Keratinocyte (primary cell): ENCODE measurements at regions not wholly inside any gene's neighbourhood (a gene's known extent, or its start where the extent isn't known, plus 50 kb on each side); places are given as distances from the start of the nearest gene placed in this dataset.
"Not testable (repeated sequence)": the region's sequence is repeated elsewhere in the genome, so short reads cannot be mapped to it uniquely, and the experiment has no call there.

ENCODE experiments used
- DNase-seq: peaks from one replicate; pipeline ENCODE4 v3.0.0-alpha.2; 2011; ENCODE audit warnings: low read depth, missing footprints, low spot score
- FAIRE-seq: peaks from 2 replicates; lab custom pipeline; 2011; peaks lifted over from hg19 to GRCh38; lab: Jason Lieb, UNC
- H2AFZ ChIP-seq: 2 replicates; pipeline ENCODE4 v1.6.0; 2012; ENCODE audit warnings: low read length, control low read depth, inconsistent platforms; ENCODE audit not compliant: control insufficient read depth
- H3K27ac ChIP-seq: 2 replicates; pipeline ENCODE4 v1.5.1; 2011; ENCODE audit warnings: low read length; ENCODE audit not compliant: control insufficient read depth, insufficient read depth
- H3K27me3 ChIP-seq: 3 replicates; pipeline ENCODE4 v1.6.0; 2011; ENCODE audit warnings: low read length; ENCODE audit not compliant: control insufficient read depth, insufficient read depth; ENCODE audit errors: extremely low read depth
- H3K36me3 ChIP-seq, 2 experiments: 2 replicates in 1 of 2; 3 replicates in 1 of 2; pipeline ENCODE4 v1.5.1; 2011; ENCODE audit warnings: low read length in 2 of 2, mild to moderate bottlenecking in 1 of 2; ENCODE audit not compliant: control insufficient read depth in 2 of 2, insufficient read depth in 2 of 2; ENCODE audit errors: extremely low read depth in 1 of 2
- H3K4me1 ChIP-seq: 3 replicates; pipeline ENCODE4 v1.5.1; 2011; ENCODE audit warnings: low read length; ENCODE audit not compliant: control insufficient read depth, insufficient read depth; ENCODE audit errors: extremely low read depth
- H3K4me2 ChIP-seq: 3 replicates; pipeline ENCODE4 v1.6.0; 2011; ENCODE audit warnings: low read depth, low read length; ENCODE audit not compliant: control insufficient read depth, insufficient read depth; ENCODE audit errors: extremely low read depth
- H3K4me3 ChIP-seq, 3 experiments: fragments of 200-600 bp in 1 of 3; sonication (generic) in 1 of 3; 2 replicates in 2 of 3; 3 replicates in 1 of 3; pipeline ENCODE4 v1.5.1; 2011 to 2016; ENCODE audit warnings: low read length in 3 of 3, mild to moderate bottlenecking in 3 of 3, control low read depth in 2 of 3, inconsistent platforms in 1 of 3, low read depth in 1 of 3, mixed read lengths in 1 of 3, mixed run types in 1 of 3, moderate library complexity in 1 of 3; ENCODE audit not compliant: control insufficient read depth in 2 of 3, insufficient read depth in 2 of 3; ENCODE audit errors: extremely low read depth in 1 of 3
- H3K79me2 ChIP-seq: 2 replicates; pipeline ENCODE4 v1.6.0; 2012; ENCODE audit warnings: low read length; ENCODE audit not compliant: control insufficient read depth, insufficient read depth
- H3K9ac ChIP-seq: 3 replicates; pipeline ENCODE4 v1.6.0; 2011; ENCODE audit warnings: low read length; ENCODE audit not compliant: control insufficient read depth, insufficient read depth; ENCODE audit errors: extremely low read depth
- H3K9me1 ChIP-seq: 3 replicates; pipeline ENCODE4 v1.6.0; 2011; ENCODE audit warnings: low read length; ENCODE audit not compliant: control insufficient read depth, insufficient read depth; ENCODE audit errors: extremely low read depth
- H3K9me3 ChIP-seq: 2 replicates; pipeline ENCODE4 v1.5.1; 2012; ENCODE audit warnings: low read depth, low read length; ENCODE audit not compliant: control insufficient read depth
- H4K20me1 ChIP-seq: 3 replicates; pipeline ENCODE4 v1.6.0; 2011; ENCODE audit warnings: low read length; ENCODE audit not compliant: control insufficient read depth, insufficient read depth; ENCODE audit errors: extremely low read depth
- EZH2 ChIP-seq: IDR thresholded peaks from one replicate; pipeline ENCODE4 v1.6.1; 2012; ENCODE audit warnings: inconsistent platforms, mild to moderate bottlenecking, low read length, moderate library complexity
- dilution Hi-C: fragments of 300-500 bp; cut with MboI; formaldehyde crosslinking; loops from one replicate; pipeline ENCODE4 v1.7.0; 2020; ENCODE audit warnings: low sequenced_read_pairs; ENCODE audit not compliant: extremely low pct_ligation_motif_present
- TF ChIP-seq, protein P1 (sequence below), 3 experiments: IDR thresholded peaks in 1 of 3; conservative IDR thresholded peaks in 1 of 3; optimal IDR thresholded peaks in 1 of 3; 2 replicates in 2 of 3; 3 replicates in 1 of 3; pipeline versions ENCODE3 to v1.5.1; 2011; ENCODE audit warnings: low read length in 3 of 3, mild to moderate bottlenecking in 3 of 3, moderate library complexity in 2 of 3, control low read depth in 1 of 3, inconsistent platforms in 1 of 3; ENCODE audit not compliant: insufficient read depth in 2 of 3; ENCODE audit errors: extremely low read depth in 1 of 3

GRCh38 chr5:30499402-30499801 is 694.1 kb upstream of the CDH6 start:
- Histone ChIP-seq H3K9me3 (no peaks in the 10 kb centered on the region), H3K9me1 (no peaks in the 10 kb centered on the region), H3K9ac (no peak overlapping the region), H3K4me3 (no peak overlapping the region), H3K4me1 (peaks cover 2% of the 10 kb centered on the region), H3K27ac (no peak overlapping the region), H4K20me1 (no peaks in the 10 kb centered on the region), H3K79me2 (no peaks in the 10 kb centered on the region), H2AFZ (no peak overlapping the region), H3K27me3 (no peaks in the 10 kb centered on the region), H3K4me2 (no peak overlapping the region), H3K36me3 (no peaks in the 10 kb centered on the region)
- no peak for DNase-seq
- TF ChIP-seq, protein P1, sequence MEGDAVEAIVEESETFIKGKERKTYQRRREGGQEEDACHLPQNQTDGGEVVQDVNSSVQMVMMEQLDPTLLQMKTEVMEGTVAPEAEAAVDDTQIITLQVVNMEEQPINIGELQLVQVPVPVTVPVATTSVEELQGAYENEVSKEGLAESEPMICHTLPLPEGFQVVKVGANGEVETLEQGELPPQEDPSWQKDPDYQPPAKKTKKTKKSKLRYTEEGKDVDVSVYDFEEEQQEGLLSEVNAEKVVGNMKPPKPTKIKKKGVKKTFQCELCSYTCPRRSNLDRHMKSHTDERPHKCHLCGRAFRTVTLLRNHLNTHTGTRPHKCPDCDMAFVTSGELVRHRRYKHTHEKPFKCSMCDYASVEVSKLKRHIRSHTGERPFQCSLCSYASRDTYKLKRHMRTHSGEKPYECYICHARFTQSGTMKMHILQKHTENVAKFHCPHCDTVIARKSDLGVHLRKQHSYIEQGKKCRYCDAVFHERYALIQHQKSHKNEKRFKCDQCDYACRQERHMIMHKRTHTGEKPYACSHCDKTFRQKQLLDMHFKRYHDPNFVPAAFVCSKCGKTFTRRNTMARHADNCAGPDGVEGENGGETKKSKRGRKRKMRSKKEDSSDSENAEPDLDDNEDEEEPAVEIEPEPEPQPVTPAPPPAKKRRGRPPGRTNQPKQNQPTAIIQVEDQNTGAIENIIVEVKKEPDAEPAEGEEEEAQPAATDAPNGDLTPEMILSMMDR (optimal IDR thresholded peaks at IDR 0.05 in 1 of 3, IDR thresholded peaks at IDR 0.05 in 1 of 3, conservative IDR thresholded peaks at IDR 0.05 in 1 of 3; ENCODE audit: extremely low read depth in 1 of 3, insufficient read depth in 2 of 3, low read length in 3 of 3), result no peak
- TF ChIP-seq EZH2, result no peak
- dilution Hi-C loops, result no loop called here
- no peak for FAIRE-seq

DNA sequence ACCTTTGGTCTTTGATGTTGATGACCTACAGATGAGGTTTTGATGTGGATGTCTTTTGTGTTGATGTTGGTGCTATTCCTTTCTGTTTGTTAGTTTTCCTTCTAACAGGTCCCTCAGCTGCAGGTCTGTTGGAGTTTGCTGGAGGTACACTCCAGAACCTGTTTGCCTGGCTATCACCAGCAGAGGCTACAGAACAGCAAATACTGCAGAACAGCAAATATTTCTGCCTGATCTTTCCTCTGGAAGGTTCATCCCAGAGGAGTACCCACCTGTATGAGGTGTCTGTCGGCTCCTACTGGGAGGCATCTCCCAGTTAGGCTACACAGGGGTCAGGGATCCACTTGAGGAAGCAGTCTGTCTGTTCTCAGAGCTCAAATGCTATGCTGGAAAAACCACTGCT is 694.5 kb upstream of the CDH6 start:
- TF ChIP-seq, protein P1 (optimal IDR thresholded peaks at IDR 0.05 in 1 of 3, IDR thresholded peaks at IDR 0.05 in 1 of 3, conservative IDR thresholded peaks at IDR 0.05 in 1 of 3; ENCODE audit: extremely low read depth in 1 of 3, insufficient read depth in 2 of 3, low read length in 3 of 3), result no peak
- TF ChIP-seq EZH2, result no peak
- no peak for FAIRE-seq
- H3K27me3 ChIP-seq, result no peaks in the 10 kb centered on the region

GRCh38 chr5:30498509-30498908 is 695.0 kb upstream of the CDH6 start:
- H3K4me3 ChIP-seq, H3K4me1 ChIP-seq, FAIRE-seq, H4K20me1 ChIP-seq, H3K27me3 ChIP-seq, H3K4me2 ChIP-seq, H3K9me1 ChIP-seq, dilution Hi-C loops, H2AFZ ChIP-seq, H3K9ac ChIP-seq, DNase-seq, H3K9me3 ChIP-seq, H3K36me3 ChIP-seq, H3K27ac ChIP-seq, H3K79me2 ChIP-seq: not testable (repeated sequence)

More for the DNA sequence above, 694.5 kb upstream of the CDH6 start:
- Histone ChIP-seq H3K4me2 (no peak overlapping the region), H3K27ac (no peak overlapping the region), H4K20me1 (no peaks in the 10 kb centered on the region), H3K9me3 (no peaks in the 10 kb centered on the region), H3K79me2 (no peaks in the 10 kb centered on the region), H3K36me3 (no peaks in the 10 kb centered on the region), H3K4me1 (peaks cover 2% of the 10 kb centered on the region), H3K9me1 (no peaks in the 10 kb centered on the region), H3K9ac (no peak overlapping the region), H3K4me3 (no peak overlapping the region), H2AFZ (no peak overlapping the region)
- dilution Hi-C loops, result no loop called here
- DNase-seq, result no peak

- H2AFZ ChIP-seq, H3K79me2 ChIP-seq, H3K36me3 ChIP-seq, DNase-seq, H3K4me2 ChIP-seq, H3K27ac ChIP-seq, H3K27me3 ChIP-seq, H3K9ac ChIP-seq, H3K4me3 ChIP-seq, H3K9me3 ChIP-seq, FAIRE-seq, H3K9me1 ChIP-seq, H4K20me1 ChIP-seq, H3K4me1 ChIP-seq, dilution Hi-C loops: not testable (repeated sequence)
These were observed 699.4 kb upstream of the CDH6 start for GRCh38 chr5:30494113-30494512.
